ENCODE measurements at regions not wholly inside any gene's neighbourhood (a gene's known extent, or its start where the extent isn't known, plus 50 kb on each side); places are given as distances from the start of the nearest gene placed in this dataset.

GRCh38 chr3:77933926-77934325 lies 894.0 kb downstream of the ROBO2 start:
- Histone ChIP-seq H3K4me3 (no peak overlapping the region), H3K4me1 (ENCODE audit: low read depth) (no peaks in the 10 kb centered on the region), H3K36me3 (ENCODE audit: low read depth) (no peaks in the 10 kb centered on the region), H3K9me3 (no peaks in the 10 kb centered on the region)
- DNase-seq (no peak), ATAC-seq (no peak)
- intact Hi-C loops (cut with DNase I, micrococcal nuclease): no loop called here
- TF ChIP-seq CTCF (IDR thresholded peaks at IDR 0.05): no peak

GRCh38 chr3:77935418-77935817 lies 895.5 kb downstream of the ROBO2 start:
- H3K9me3 ChIP-seq: no peaks in the 10 kb centered on the region
- H3K36me3 ChIP-seq (ENCODE audit: low read depth): no peaks in the 10 kb centered on the region
- H3K4me1 ChIP-seq (ENCODE audit: low read depth): no peaks in the 10 kb centered on the region
- no peak for TF ChIP-seq CTCF (IDR thresholded peaks at IDR 0.05)
- intact Hi-C loops (cut with DNase I, micrococcal nuclease): no loop called here
- H3K4me3 ChIP-seq: no peak overlapping the region
- no peak for DNase-seq
- ATAC-seq: no peak

- TF ChIP-seq CTCF (IDR thresholded peaks at IDR 0.05): no peak
Observed at GRCh38 chr3:77939726-77940125, 899.8 kb downstream of the ROBO2 start.

GRCh38 chr3:77943598-77943997 lies 903.7 kb downstream of the ROBO2 start:
- intact Hi-C loops (cut with DNase I, micrococcal nuclease): no loop called here
- ATAC-seq (no peak), DNase-seq (no peak)
- TF ChIP-seq CTCF (IDR thresholded peaks at IDR 0.05): no peak
- Histone ChIP-seq H3K36me3 (ENCODE audit: low read depth) (no peaks in the 10 kb centered on the region), H3K4me1 (ENCODE audit: low read depth) (no peaks in the 10 kb centered on the region), H3K4me3 (no peak overlapping the region), H3K9me3 (no peaks in the 10 kb centered on the region)

More at GRCh38 chr3:77939726-77940125, 899.8 kb downstream of the ROBO2 start:
- H3K4me3 ChIP-seq: no peak overlapping the region
- no peaks in the 10 kb centered on the region for H3K36me3 ChIP-seq (ENCODE audit: low read depth)
- intact Hi-C loops (cut with DNase I, micrococcal nuclease): no loop called here
- ATAC-seq (no peak), DNase-seq (no peak)
- no peaks in the 10 kb centered on the region for H3K4me1 ChIP-seq (ENCODE audit: low read depth)
- no peaks in the 10 kb centered on the region for H3K9me3 ChIP-seq

- no peak for DNase-seq
- H3K4me3 ChIP-seq: no peak overlapping the region
- H3K4me1 ChIP-seq (ENCODE audit: low read depth): no peaks in the 10 kb centered on the region
- H3K36me3 ChIP-seq (ENCODE audit: low read depth): no peaks in the 10 kb centered on the region
- intact Hi-C loops (cut with DNase I, micrococcal nuclease): no loop called here
- TF ChIP-seq CTCF (IDR thresholded peaks at IDR 0.05): no peak
- no peaks in the 10 kb centered on the region for H3K9me3 ChIP-seq
- no peak for ATAC-seq
Observed at GRCh38 chr3:77945320-77945719, 905.4 kb downstream of the ROBO2 start.

- Histone ChIP-seq H3K9me3 (no peaks in the 10 kb centered on the region), H3K36me3 (ENCODE audit: low read depth) (no peaks in the 10 kb centered on the region), H3K4me3 (no peak overlapping the region), H3K4me1 (ENCODE audit: low read depth) (no peaks in the 10 kb centered on the region)
- no peak for DNase-seq
- no peak for TF ChIP-seq CTCF (IDR thresholded peaks at IDR 0.05)
- no peak for ATAC-seq
- intact Hi-C loops (cut with DNase I, micrococcal nuclease): no loop called here
Observed at GRCh38 chr3:77947671-77948070, 907.8 kb downstream of the ROBO2 start.

Data from mucosa of descending colon (tissue), 3 donors.